IMR-90 (cell line): ENCODE measurements at regions not wholly inside any gene's neighbourhood (a gene's known extent, or its start where the extent isn't known, plus 50 kb on each side); places are given as distances from the start of the nearest gene placed in this dataset.

Experiments used
- ATAC-seq: fragments of 200-7000 bp; cut with Tn5 transposase; 2 replicates; pipeline ENCODE4 v1.9.1; 2020; ENCODE audit warnings: low read depth, mild to moderate bottlenecking, moderate library complexity
- BruUV-seq: library from RNA; stranded (reverse); fragments of 400-500 nt; replicated peaks from 2 replicates; lab custom pipeline; 2021; lab: Mats Ljungman, UMichigan
- CTCF ChIA-PET: fragments of 300-600 bp; formaldehyde crosslinking; extraction: SDS; loops from one replicate; lab custom pipeline; 2021; ENCODE audit warnings: antibody characterized with exemption; lab: Yijun Ruan, JAX
- POLR2A ChIA-PET: fragments of 300-600 bp; sonication (Branson Sonifier 250); formaldehyde crosslinking; loops from one replicate; lab custom pipeline; 2022; ENCODE audit warnings: antibody characterized with exemption; ENCODE audit not compliant: unreplicated experiment; lab: Charles Lee
- DNase-seq: peaks from one replicate; pipeline ENCODE4 v3.0.0; 2013
- H2AFZ ChIP-seq: replicated peaks from 2 replicates; pipeline ENCODE3; 2013; ENCODE audit warnings: low read length, mild to moderate bottlenecking; ENCODE audit not compliant: poor library complexity
- H2AK5ac ChIP-seq: 2 replicates; pipeline ENCODE4 v1.6.1; 2013; ENCODE audit warnings: low read depth, low read length, inconsistent platforms
- H2AK9ac ChIP-seq: replicated peaks from 2 replicates; pipeline ENCODE3; 2013; ENCODE audit warnings: mild to moderate bottlenecking, low read depth, low read length, moderate library complexity; ENCODE audit not compliant: poor library complexity
- H2BK120ac ChIP-seq: 2 replicates; pipeline ENCODE4 v1.6.1; 2013; ENCODE audit warnings: low read depth, low read length, inconsistent platforms
- H2BK15ac ChIP-seq: 3 replicates; pipeline ENCODE4 v1.6.1; 2013; ENCODE audit warnings: low read depth, low read length, inconsistent platforms
- H2BK20ac ChIP-seq: 2 replicates; pipeline ENCODE4 v1.6.1; 2013; ENCODE audit warnings: low read depth, mild to moderate bottlenecking, inconsistent platforms, low read length, moderate library complexity
- H2BK5ac ChIP-seq: 2 replicates; pipeline ENCODE4 v1.6.1; 2013; ENCODE audit warnings: mild to moderate bottlenecking, low read depth, low read length, inconsistent platforms; ENCODE audit not compliant: poor library complexity, severe bottlenecking
- H3K14ac ChIP-seq: replicated peaks from 2 replicates; pipeline ENCODE4 v1.6.1; 2013; ENCODE audit warnings: low read depth, low read length, inconsistent platforms
- H3K18ac ChIP-seq: 2 replicates; pipeline ENCODE4 v1.6.1; 2013; ENCODE audit warnings: low read depth, low read length, control low read depth
- H3K23ac ChIP-seq: 2 replicates; pipeline ENCODE4 v1.6.1; 2013; ENCODE audit warnings: low read depth, low read length, inconsistent platforms
- H3K27ac ChIP-seq: 2 replicates; pipeline ENCODE4 v1.5.1; 2013; ENCODE audit warnings: mild to moderate bottlenecking, control low read depth, low read length; ENCODE audit not compliant: insufficient read depth
- H3K27me3 ChIP-seq: 2 replicates; pipeline ENCODE4 v1.6.1; 2013; ENCODE audit warnings: low read length; ENCODE audit not compliant: control insufficient read depth, insufficient read depth
- H3K36me3 ChIP-seq: 2 replicates; pipeline ENCODE4 v1.6.1; 2013; ENCODE audit warnings: low read length, mixed read lengths; ENCODE audit not compliant: control insufficient read depth, insufficient read depth
- H3K4ac ChIP-seq: 2 replicates; pipeline ENCODE4 v1.6.1; 2013; ENCODE audit warnings: low read depth, low read length, inconsistent platforms
- H3K4me1 ChIP-seq: 2 replicates; pipeline ENCODE4 v1.6.1; 2013; ENCODE audit warnings: low read length, mixed read lengths; ENCODE audit not compliant: control insufficient read depth, insufficient read depth
- H3K4me2 ChIP-seq: 2 replicates; pipeline ENCODE4 v1.6.1; 2013; ENCODE audit warnings: low read depth, mild to moderate bottlenecking, control low read depth, low read length, moderate library complexity
- H3K4me3 ChIP-seq: 2 replicates; pipeline ENCODE4 v1.5.1; 2013; ENCODE audit warnings: low read depth, mild to moderate bottlenecking, control low read depth, low read length, moderate library complexity; ENCODE audit not compliant: insufficient read depth
- H3K56ac ChIP-seq: 2 replicates; pipeline ENCODE4 v1.6.1; 2013; ENCODE audit warnings: low read length, inconsistent platforms; ENCODE audit not compliant: insufficient read depth; ENCODE audit errors: extremely low read depth
- H3K79me1 ChIP-seq, 2 experiments: 2 replicates each; pipeline ENCODE4 v1.6.1; 2013; ENCODE audit warnings: low read length in 2 of 2, inconsistent platforms in 1 of 2, low read depth in 1 of 2
- H3K9ac ChIP-seq: 2 replicates; pipeline ENCODE4 v1.6.1; 2013; ENCODE audit warnings: low read depth, low read length, control low read depth
- H3K9me1 ChIP-seq: 2 replicates; pipeline ENCODE4 v1.6.1; 2013; ENCODE audit warnings: low read length, inconsistent platforms; ENCODE audit not compliant: insufficient read depth
- H3K9me3 ChIP-seq: 2 replicates; pipeline ENCODE4 v1.6.1; 2013; ENCODE audit warnings: low read length; ENCODE audit not compliant: control insufficient read depth, insufficient read depth
- H4K20me1 ChIP-seq: 2 replicates; pipeline ENCODE4 v1.6.1; 2013; ENCODE audit warnings: low read length, inconsistent platforms; ENCODE audit not compliant: insufficient read depth
- H4K5ac ChIP-seq: 2 replicates; pipeline ENCODE4 v1.6.1; 2013; ENCODE audit warnings: mild to moderate bottlenecking, low read depth, low read length, control low read depth
- H4K8ac ChIP-seq, 2 experiments: 2 replicates each; pipeline ENCODE4 v1.6.1; 2013; ENCODE audit warnings: low read depth in 2 of 2, low read length in 2 of 2, control low read depth in 1 of 2, inconsistent platforms in 1 of 2
- H4K91ac ChIP-seq: 2 replicates; pipeline ENCODE4 v1.6.1; 2013; ENCODE audit warnings: low read depth, low read length, inconsistent platforms; ENCODE audit not compliant: insufficient read depth
- BHLHE40 ChIP-seq: fragments of 150-350 bp; IDR thresholded peaks from 2 replicates; pipeline ENCODE4 v1.6.1; 2016; ENCODE audit warnings: mild to moderate bottlenecking, low read depth, low read length
- CEBPB ChIP-seq: IDR thresholded peaks from 2 replicates; pipeline ENCODE4 v1.6.1; 2012; ENCODE audit warnings: low read depth, low read length, improper control_type of control experiment
- CHD1 ChIP-seq: IDR thresholded peaks from 2 replicates; pipeline ENCODE4 v1.6.1; 2012; ENCODE audit warnings: low read depth, low read length, improper control_type of control experiment
- CTCF ChIP-seq: conservative IDR thresholded peaks from 2 replicates; pipeline ENCODE4 v1.5.1; 2012; ENCODE audit warnings: mild to moderate bottlenecking, low read depth, low read length, improper control_type of control experiment
- ELK1 ChIP-seq: fragments of 150-350 bp; IDR thresholded peaks from 2 replicates; pipeline ENCODE4 v1.6.1; 2016; ENCODE audit warnings: low read depth, mild to moderate bottlenecking, low read length, moderate library complexity, borderline replicate concordance
- FOS ChIP-seq: fragments of 150-350 bp; IDR thresholded peaks from 2 replicates; pipeline ENCODE4 v1.6.1; 2016; ENCODE audit warnings: low read depth, low read length
- MAFK ChIP-seq: IDR thresholded peaks from 2 replicates; pipeline ENCODE4 v1.6.1; 2012; ENCODE audit warnings: low read depth, low read length, improper control_type of control experiment
- MAZ ChIP-seq: IDR thresholded peaks from 2 replicates; pipeline ENCODE4 v1.6.1; 2012; ENCODE audit warnings: low read depth, mild to moderate bottlenecking, low read length, improper control_type of control experiment, moderate library complexity, borderline replicate concordance
- MXI1 ChIP-seq: IDR thresholded peaks from 2 replicates; pipeline ENCODE4 v1.6.1; 2012; ENCODE audit warnings: low read depth, mild to moderate bottlenecking, low read length, moderate library complexity, borderline replicate concordance
- NFE2L2 ChIP-seq: fragments of 150-350 bp; IDR thresholded peaks from 2 replicates; pipeline ENCODE4 v1.6.1; 2016; ENCODE audit warnings: low read depth, mild to moderate bottlenecking, low read length
- POLR2A ChIP-seq: IDR thresholded peaks from 2 replicates; pipeline ENCODE4 v1.6.1; 2012; ENCODE audit warnings: mild to moderate bottlenecking, low read depth, low read length
- RAD21 ChIP-seq: IDR thresholded peaks from 2 replicates; pipeline ENCODE4 v1.6.1; 2012; ENCODE audit warnings: low read length, improper control_type of control experiment
- RCOR1 ChIP-seq: IDR thresholded peaks from 2 replicates; pipeline ENCODE4 v1.6.1; 2012; ENCODE audit warnings: mild to moderate bottlenecking, low read length, improper control_type of control experiment; ENCODE audit not compliant: insufficient replicate concordance
- RFX5 ChIP-seq: IDR thresholded peaks from 2 replicates; pipeline ENCODE4 v1.8.0; 2012; ENCODE audit warnings: low read depth, mild to moderate bottlenecking, low read length, moderate library complexity
- SMC3 ChIP-seq: fragments of 150-350 bp; IDR thresholded peaks from 2 replicates; pipeline ENCODE4 v1.6.1; 2016; ENCODE audit warnings: low read depth, mild to moderate bottlenecking, antibody characterized with exemption, low read length, moderate library complexity
- USF2 ChIP-seq: fragments of 150-350 bp; IDR thresholded peaks from 2 replicates; pipeline ENCODE4 v1.6.1; 2017; ENCODE audit warnings: mild to moderate bottlenecking, antibody characterized with exemption, low read length, low read depth
- WGBS, 2 experiments: methylation state at CpG; one replicate each; pipeline versions ENCODE4 v1.1.5 to v1.1.7; 2013; ENCODE audit warnings: missing lambda C conversion rate in 2 of 2; ENCODE audit not compliant: insufficient read length in 1 of 2; ENCODE audit errors: extremely low coverage in 2 of 2; 5-methylcytosine and 5-hydroxymethylcytosine counted together
- dilution Hi-C: fragments of 300-500 bp; cut with HindIII; formaldehyde crosslinking; loops from one replicate; pipeline ENCODE4 v1.14.3; 2018; ENCODE audit warnings: low sequenced_read_pairs; ENCODE audit not compliant: unreplicated experiment
- in situ Hi-C: fragments of 300-500 bp; cut with MboI; formaldehyde crosslinking; loops from 3 replicates; pipeline ENCODE4 v1.14.3; 2019; ENCODE audit warnings: low sequenced_read_pairs, inconsistent platforms, mixed read lengths
- intact Hi-C: fragments of 100-400 bp; cut with micrococcal nuclease; formaldehyde crosslinking; loops from 2 replicates; pipeline ENCODE4 v1.10.0; 2022

DNA sequence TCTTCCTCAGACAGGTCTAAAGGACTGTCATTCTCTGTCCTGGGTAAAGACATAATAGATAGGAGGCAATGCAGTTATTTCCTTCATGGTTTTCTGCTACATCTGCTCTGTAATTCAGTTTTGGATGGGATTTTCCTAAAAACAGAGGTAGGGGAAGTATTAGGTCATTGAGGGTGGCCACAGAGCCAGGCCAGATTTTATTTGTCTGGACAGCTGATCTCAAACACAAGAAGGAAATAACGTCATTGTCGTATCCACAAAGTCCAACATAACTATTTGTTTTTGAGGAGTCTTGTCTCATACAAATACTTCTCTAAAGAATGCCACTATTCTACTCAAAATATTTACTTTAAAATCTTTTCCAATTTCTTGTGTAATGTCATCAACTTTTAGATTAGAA, 154.8 kb upstream of the MAP2 start:
- Histone ChIP-seq H3K9me3 (peaks cover 6% of the 10 kb centered on the region; the same call in 1 of the 2 replicates), H3K23ac (no peak overlapping the region), H2BK120ac (no peak overlapping the region), H3K27ac (no peak overlapping the region), H3K79me1 (no peaks in the 10 kb centered on the region), H3K9me1 (no peaks in the 10 kb centered on the region), H4K8ac (no peak overlapping the region), H3K9ac (no peak overlapping the region), H3K4me1 (no peaks in the 10 kb centered on the region), H3K14ac (no peak overlapping the region), H2AK5ac (no peak overlapping the region), H3K18ac (no peak overlapping the region), H2BK15ac (no peak overlapping the region), H2AFZ (no peak overlapping the region), H4K5ac (no peak overlapping the region), H3K36me3 (no peaks in the 10 kb centered on the region), H2BK20ac (no peak overlapping the region), H3K56ac (no peak overlapping the region), H3K4ac (no peak overlapping the region), H3K4me2 (no peak overlapping the region), H4K91ac (no peak overlapping the region), H3K4me3 (no peak overlapping the region), H2AK9ac (no peak overlapping the region), H2BK5ac (no peak overlapping the region), H4K20me1 (no peaks in the 10 kb centered on the region), H3K27me3 (no peaks in the 10 kb centered on the region)
- no CpG with 5 or more reads among the region's 2 CpGs for WGBS, 2 experiments
- dilution Hi-C loops, result no loop called here
- no TSS peak for BruUV-seq
- intact Hi-C loops, result no loop called here
- ATAC-seq (no peak), DNase-seq (no peak)
- TF ChIP-seq RFX5, result no peak
- no peak for TF ChIP-seq RCOR1
- TF ChIP-seq USF2, result no peak
- TF ChIP-seq NFE2L2, result no peak
- TF ChIP-seq MAFK, result no peak
- TF ChIP-seq BHLHE40, result no peak
- no peak for TF ChIP-seq ELK1
- TF ChIP-seq SMC3, result no peak
- no peak for TF ChIP-seq POLR2A
- no peak for TF ChIP-seq CHD1
- TF ChIP-seq CTCF, result no peak
- no peak for TF ChIP-seq RAD21
- TF ChIP-seq FOS, result no peak
- TF ChIP-seq MAZ, result no peak
- TF ChIP-seq MXI1, result no peak
- TF ChIP-seq CEBPB, result no peak
- CTCF ChIA-PET, result no interaction called here
- POLR2A ChIA-PET, result no interaction called here
- in situ Hi-C loops, result no loop called here
